IMR-90 (cell line): ENCODE measurements at regions not wholly inside any gene's neighbourhood (a gene's known extent, or its start where the extent isn't known, plus 50 kb on each side); places are given as distances from the start of the nearest gene placed in this dataset.

Experiments
- BHLHE40 ChIP-seq: fragments of 150-350 bp; IDR thresholded peaks from 2 replicates; pipeline ENCODE4 v1.6.1; 2016; ENCODE audit warnings: mild to moderate bottlenecking, low read depth, low read length
- CEBPB ChIP-seq: IDR thresholded peaks from 2 replicates; pipeline ENCODE4 v1.6.1; 2012; ENCODE audit warnings: low read depth, low read length, improper control_type of control experiment
- CHD1 ChIP-seq: IDR thresholded peaks from 2 replicates; pipeline ENCODE4 v1.6.1; 2012; ENCODE audit warnings: low read depth, low read length, improper control_type of control experiment
- FOS ChIP-seq: fragments of 150-350 bp; IDR thresholded peaks from 2 replicates; pipeline ENCODE4 v1.6.1; 2016; ENCODE audit warnings: low read depth, low read length
- MAFK ChIP-seq: IDR thresholded peaks from 2 replicates; pipeline ENCODE4 v1.6.1; 2012; ENCODE audit warnings: low read depth, low read length, improper control_type of control experiment
- MAZ ChIP-seq: IDR thresholded peaks from 2 replicates; pipeline ENCODE4 v1.6.1; 2012; ENCODE audit warnings: low read depth, mild to moderate bottlenecking, low read length, improper control_type of control experiment, moderate library complexity, borderline replicate concordance
- MXI1 ChIP-seq: IDR thresholded peaks from 2 replicates; pipeline ENCODE4 v1.6.1; 2012; ENCODE audit warnings: low read depth, mild to moderate bottlenecking, low read length, moderate library complexity, borderline replicate concordance
- NFE2L2 ChIP-seq: fragments of 150-350 bp; IDR thresholded peaks from 2 replicates; pipeline ENCODE4 v1.6.1; 2016; ENCODE audit warnings: low read depth, mild to moderate bottlenecking, low read length
- POLR2A ChIP-seq: IDR thresholded peaks from 2 replicates; pipeline ENCODE4 v1.6.1; 2012; ENCODE audit warnings: mild to moderate bottlenecking, low read depth, low read length
- RAD21 ChIP-seq: IDR thresholded peaks from 2 replicates; pipeline ENCODE4 v1.6.1; 2012; ENCODE audit warnings: low read length, improper control_type of control experiment
- RCOR1 ChIP-seq: IDR thresholded peaks from 2 replicates; pipeline ENCODE4 v1.6.1; 2012; ENCODE audit warnings: mild to moderate bottlenecking, low read length, improper control_type of control experiment; ENCODE audit not compliant: insufficient replicate concordance
- SMC3 ChIP-seq: fragments of 150-350 bp; IDR thresholded peaks from 2 replicates; pipeline ENCODE4 v1.6.1; 2016; ENCODE audit warnings: low read depth, mild to moderate bottlenecking, antibody characterized with exemption, low read length, moderate library complexity
- TF ChIP-seq, protein P1 (sequence below): conservative IDR thresholded peaks from 2 replicates; pipeline ENCODE4 v1.5.1; 2012; ENCODE audit warnings: mild to moderate bottlenecking, low read depth, low read length, improper control_type of control experiment
- TF ChIP-seq, protein P2 (sequence below): fragments of 150-350 bp; IDR thresholded peaks from 2 replicates; pipeline ENCODE4 v1.6.1; 2016; ENCODE audit warnings: low read depth, mild to moderate bottlenecking, low read length, moderate library complexity, borderline replicate concordance

DNA sequence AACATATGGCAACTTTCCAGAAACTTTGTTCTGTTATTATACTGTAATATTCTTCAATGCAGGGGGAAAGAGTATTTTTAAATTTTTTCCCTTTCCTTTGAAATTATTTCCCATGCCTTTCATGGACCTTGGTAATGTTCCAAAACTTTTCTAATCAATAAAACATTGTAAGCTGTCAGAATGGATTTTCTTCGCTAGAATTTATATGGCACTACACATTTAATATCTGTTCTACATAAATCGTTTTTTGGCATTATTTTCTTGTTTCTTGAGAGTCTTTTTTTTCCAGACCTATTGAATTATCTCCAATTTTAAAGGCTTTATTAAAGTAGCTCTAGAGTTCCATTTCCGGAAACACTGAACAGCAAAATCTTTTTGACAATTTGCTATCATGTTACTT, 249.0 kb downstream of the TMEM167A start:
- TF ChIP-seq, protein P1, sequence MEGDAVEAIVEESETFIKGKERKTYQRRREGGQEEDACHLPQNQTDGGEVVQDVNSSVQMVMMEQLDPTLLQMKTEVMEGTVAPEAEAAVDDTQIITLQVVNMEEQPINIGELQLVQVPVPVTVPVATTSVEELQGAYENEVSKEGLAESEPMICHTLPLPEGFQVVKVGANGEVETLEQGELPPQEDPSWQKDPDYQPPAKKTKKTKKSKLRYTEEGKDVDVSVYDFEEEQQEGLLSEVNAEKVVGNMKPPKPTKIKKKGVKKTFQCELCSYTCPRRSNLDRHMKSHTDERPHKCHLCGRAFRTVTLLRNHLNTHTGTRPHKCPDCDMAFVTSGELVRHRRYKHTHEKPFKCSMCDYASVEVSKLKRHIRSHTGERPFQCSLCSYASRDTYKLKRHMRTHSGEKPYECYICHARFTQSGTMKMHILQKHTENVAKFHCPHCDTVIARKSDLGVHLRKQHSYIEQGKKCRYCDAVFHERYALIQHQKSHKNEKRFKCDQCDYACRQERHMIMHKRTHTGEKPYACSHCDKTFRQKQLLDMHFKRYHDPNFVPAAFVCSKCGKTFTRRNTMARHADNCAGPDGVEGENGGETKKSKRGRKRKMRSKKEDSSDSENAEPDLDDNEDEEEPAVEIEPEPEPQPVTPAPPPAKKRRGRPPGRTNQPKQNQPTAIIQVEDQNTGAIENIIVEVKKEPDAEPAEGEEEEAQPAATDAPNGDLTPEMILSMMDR = no peak
- no peak for TF ChIP-seq RAD21
- TF ChIP-seq POLR2A = no peak
- no peak for TF ChIP-seq BHLHE40
- no peak for TF ChIP-seq MXI1
- TF ChIP-seq MAZ = no peak
- TF ChIP-seq NFE2L2 = no peak
- no peak for TF ChIP-seq CEBPB
- no peak for TF ChIP-seq RCOR1
- no peak for TF ChIP-seq CHD1
- TF ChIP-seq, protein P2, sequence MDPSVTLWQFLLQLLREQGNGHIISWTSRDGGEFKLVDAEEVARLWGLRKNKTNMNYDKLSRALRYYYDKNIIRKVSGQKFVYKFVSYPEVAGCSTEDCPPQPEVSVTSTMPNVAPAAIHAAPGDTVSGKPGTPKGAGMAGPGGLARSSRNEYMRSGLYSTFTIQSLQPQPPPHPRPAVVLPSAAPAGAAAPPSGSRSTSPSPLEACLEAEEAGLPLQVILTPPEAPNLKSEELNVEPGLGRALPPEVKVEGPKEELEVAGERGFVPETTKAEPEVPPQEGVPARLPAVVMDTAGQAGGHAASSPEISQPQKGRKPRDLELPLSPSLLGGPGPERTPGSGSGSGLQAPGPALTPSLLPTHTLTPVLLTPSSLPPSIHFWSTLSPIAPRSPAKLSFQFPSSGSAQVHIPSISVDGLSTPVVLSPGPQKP = no peak
- TF ChIP-seq SMC3 = no peak
- TF ChIP-seq FOS = no peak
- TF ChIP-seq MAFK = no peak
